Gastrocnemius medialis (tissue), 4 donors: ENCODE measurements at regions not wholly inside any gene's neighbourhood (a gene's known extent, or its start where the extent isn't known, plus 50 kb on each side); places are given as distances from the start of the nearest gene placed in this dataset.

ENCODE experiments used
- ATAC-seq, 2 donors: fragments of 150-250 bp; one replicate each; pipeline ENCODE4 v1.9.1; 2016
- DNase-seq, 2 donors: peaks; one replicate each; pipeline ENCODE4 v3.0.0-alpha.2; 2019
- H3K27ac ChIP-seq, 4 donors: fragments of 200-600 bp; sonication (generic); 1 replicate in 1 of 4; 2 replicates in 3 of 4; pipeline ENCODE4 v1.5.1; 2016 to 2018; ENCODE audit warnings: mild to moderate bottlenecking in 2 of 4, moderate library complexity in 1 of 4
- H3K27me3 ChIP-seq, 3 donors: fragments of 200-600 bp; sonication (generic) in 2 of 3; 1 replicate in 1 of 3; 2 replicates in 2 of 3; pipeline versions ENCODE4 v1.5.1 to v1.6.0; 2016 to 2019; ENCODE audit warnings: mild to moderate bottlenecking in 1 of 3, moderate library complexity in 1 of 3
- H3K36me3 ChIP-seq, 2 donors: fragments of 200-600 bp; sonication (generic) in 1 of 2; one replicate each; pipeline ENCODE4 v1.5.1; 2017 to 2018
- H3K4me1 ChIP-seq, 2 donors: fragments of 200-600 bp; sonication (generic) in 1 of 2; one replicate each; pipeline ENCODE4 v1.5.1; 2016 to 2017; ENCODE audit warnings: mild to moderate bottlenecking in 2 of 2
- H3K4me3 ChIP-seq, 4 donors: fragments of 200-600 bp; sonication (generic) in 3 of 4; 1 replicate in 1 of 4; 2 replicates in 3 of 4; pipeline ENCODE4 v1.5.1; 2016 to 2019; ENCODE audit warnings: mild to moderate bottlenecking in 2 of 4
- H3K9me3 ChIP-seq, 3 donors: fragments of 200-600 bp; sonication (generic) in 2 of 3; 1 replicate in 1 of 3; 2 replicates in 2 of 3; pipeline ENCODE4 v1.5.1; 2016 to 2019
- CTCF ChIP-seq, 5 experiments: fragments of 450-650 bp in 3 of 5; fragments of 200-600 bp in 2 of 5; sonication (generic) in 2 of 5; IDR thresholded peaks in 4 of 5; conservative IDR thresholded peaks in 1 of 5; 1 replicate in 4 of 5; 2 replicates in 1 of 5; pipeline ENCODE4 v1.5.1; 2016 to 2019; ENCODE audit warnings: antibody characterized with exemption in 5 of 5, mild to moderate bottlenecking in 3 of 5, moderate library complexity in 3 of 5
- POLR2A ChIP-seq, 2 donors: fragments of 450-650 bp; IDR thresholded peaks; one replicate each; pipeline ENCODE4 v1.6.1; 2017; ENCODE audit warnings: antibody characterized with exemption in 2 of 2, mild to moderate bottlenecking in 2 of 2, moderate library complexity in 2 of 2
- in situ Hi-C, 4 donors: fragments of 200-750 bp; cut with MboI; loops; one replicate each; pipeline versions ENCODE4 v1.15.0 to v1.8.0; 2017; ENCODE audit warnings: low sequenced_read_pairs in 4 of 4
- intact Hi-C: fragments of 100-400 bp; cut with DNase I; formaldehyde crosslinking; loops from one replicate; pipeline ENCODE4 v1.15.1; 2023; ENCODE audit warnings: low total_unique reads

GRCh38 chr13:80798576-80799133, 457.7 kb upstream of the SPRY2 start:
- in situ Hi-C loops = no loop called here
- no peak for ATAC-seq

DNA sequence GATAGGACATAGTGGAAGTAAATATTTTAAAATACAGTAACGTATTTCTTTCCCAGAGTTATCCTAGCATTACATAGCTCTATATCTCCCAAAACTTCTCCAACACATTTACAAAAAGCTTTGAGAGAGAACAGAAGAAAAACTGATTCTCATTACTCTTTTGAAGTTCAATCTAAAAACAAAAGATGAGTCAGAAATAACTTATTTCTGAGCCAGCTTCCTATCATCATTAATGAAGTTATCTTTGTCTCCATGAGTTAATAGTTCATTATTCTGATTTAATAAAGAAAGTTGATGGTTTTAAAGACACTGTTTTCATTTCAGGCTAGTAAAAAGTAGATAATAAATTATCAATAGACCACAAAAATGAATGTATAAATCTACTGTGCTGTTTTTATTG, 446.7 kb upstream of the SPRY2 start:
- no peaks in the 10 kb centered on the region for H3K36me3 ChIP-seq
- intact Hi-C loops (no loop called here), in situ Hi-C loops (no loop called here)
- no peaks in the 10 kb centered on the region for H3K4me1 ChIP-seq
- DNase-seq (no peak), ATAC-seq (no peak)
- TF ChIP-seq CTCF (IDR thresholded peaks at IDR 0.05 in 4 of 5, conservative IDR thresholded peaks at IDR 0.05 in 1 of 5) (no peak), POLR2A (IDR thresholded peaks at IDR 0.05) (no peak)
- no peak overlapping the region for H3K27ac ChIP-seq
- no peaks in the 10 kb centered on the region for H3K9me3 ChIP-seq
- H3K27me3 ChIP-seq = no peaks in the 10 kb centered on the region
- H3K4me3 ChIP-seq = no peak overlapping the region

More at GRCh38 chr13:80798576-80799133, 457.7 kb upstream of the SPRY2 start:
- TF ChIP-seq CTCF (IDR thresholded peaks at IDR 0.05 in 4 of 5, conservative IDR thresholded peaks at IDR 0.05 in 1 of 5) (no peak), POLR2A (IDR thresholded peaks at IDR 0.05) (no peak)
- intact Hi-C loops = no loop called here
- no peaks in the 10 kb centered on the region for H3K36me3 ChIP-seq
- no peaks in the 10 kb centered on the region for H3K4me1 ChIP-seq
- no peak for DNase-seq
- H3K27ac ChIP-seq = no peak overlapping the region
- no peak overlapping the region for H3K4me3 ChIP-seq
- H3K27me3 ChIP-seq = no peaks in the 10 kb centered on the region
- H3K9me3 ChIP-seq = no peaks in the 10 kb centered on the region

DNA sequence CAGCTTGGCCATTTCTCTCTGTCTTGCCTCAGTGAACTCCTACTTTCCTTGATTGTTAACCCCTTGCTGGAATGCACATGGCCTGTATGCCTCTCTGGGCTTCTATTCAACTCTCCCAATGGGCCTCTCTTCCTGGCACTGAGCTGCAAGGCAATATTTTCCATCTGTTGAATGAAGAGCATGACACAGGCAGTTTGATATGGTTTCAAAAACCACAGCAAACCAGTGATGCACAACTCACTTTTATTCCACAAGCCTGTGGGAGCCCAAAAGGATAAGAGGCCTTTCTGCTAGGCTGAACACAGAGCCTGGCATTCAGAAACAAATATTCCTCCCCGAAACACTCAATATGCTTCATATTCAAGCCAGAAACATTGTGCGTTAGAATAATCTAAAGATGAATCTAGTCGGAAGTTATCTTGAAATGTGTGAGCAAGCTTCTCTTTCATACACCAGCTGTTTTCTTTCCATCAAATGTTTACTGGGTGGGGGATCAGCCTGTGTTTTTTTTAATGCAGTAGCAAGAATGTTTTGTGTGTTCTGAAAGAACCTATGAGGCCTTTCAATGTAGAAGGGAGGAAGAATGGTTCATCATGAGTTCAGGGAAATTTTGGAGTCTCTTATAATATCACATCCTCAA, 443.1 kb upstream of the SPRY2 start:
- H3K27ac ChIP-seq = no peak overlapping the region
- DNase-seq (no peak), ATAC-seq (no peak)
- H3K27me3 ChIP-seq = no peaks in the 10 kb centered on the region
- intact Hi-C loops (no loop called here), in situ Hi-C loops (no loop called here)
- no peaks in the 10 kb centered on the region for H3K36me3 ChIP-seq
- H3K9me3 ChIP-seq = no peaks in the 10 kb centered on the region
- no peak for TF ChIP-seq CTCF (IDR thresholded peaks at IDR 0.05 in 4 of 5, conservative IDR thresholded peaks at IDR 0.05 in 1 of 5)
- TF ChIP-seq POLR2A (IDR thresholded peaks at IDR 0.05) = no peak
- no peak overlapping the region for H3K4me3 ChIP-seq
- H3K4me1 ChIP-seq = no peaks in the 10 kb centered on the region

DNA sequence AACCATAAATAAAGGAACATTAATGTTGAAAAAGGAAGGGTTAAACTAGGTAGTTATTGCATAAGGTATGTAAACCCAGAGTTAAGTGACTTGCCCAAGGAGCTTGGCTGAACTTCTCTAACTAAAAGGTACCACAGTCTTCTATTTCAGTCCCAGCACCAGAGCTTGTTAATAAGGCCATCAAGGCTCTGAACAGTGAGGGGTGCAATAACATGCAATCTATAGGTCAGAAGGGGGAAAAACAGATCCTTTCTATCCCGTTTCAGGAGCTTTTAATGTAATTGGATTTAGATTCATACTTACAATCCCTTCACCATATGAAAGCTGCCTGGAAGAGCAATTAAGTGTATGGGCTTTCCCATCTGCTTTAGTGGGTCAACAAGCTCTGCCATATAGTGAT, 441.5 kb upstream of the SPRY2 start:
- intact Hi-C loops (no loop called here), in situ Hi-C loops (no loop called here)
- H3K4me3 ChIP-seq = no peak overlapping the region
- DNase-seq (no peak), ATAC-seq (no peak)
- no peaks in the 10 kb centered on the region for H3K9me3 ChIP-seq
- H3K36me3 ChIP-seq = no peaks in the 10 kb centered on the region
- H3K27me3 ChIP-seq = no peaks in the 10 kb centered on the region
- TF ChIP-seq CTCF (IDR thresholded peaks at IDR 0.05 in 4 of 5, conservative IDR thresholded peaks at IDR 0.05 in 1 of 5) = no peak
- H3K4me1 ChIP-seq = no peaks in the 10 kb centered on the region
- H3K27ac ChIP-seq = no peak overlapping the region

DNA sequence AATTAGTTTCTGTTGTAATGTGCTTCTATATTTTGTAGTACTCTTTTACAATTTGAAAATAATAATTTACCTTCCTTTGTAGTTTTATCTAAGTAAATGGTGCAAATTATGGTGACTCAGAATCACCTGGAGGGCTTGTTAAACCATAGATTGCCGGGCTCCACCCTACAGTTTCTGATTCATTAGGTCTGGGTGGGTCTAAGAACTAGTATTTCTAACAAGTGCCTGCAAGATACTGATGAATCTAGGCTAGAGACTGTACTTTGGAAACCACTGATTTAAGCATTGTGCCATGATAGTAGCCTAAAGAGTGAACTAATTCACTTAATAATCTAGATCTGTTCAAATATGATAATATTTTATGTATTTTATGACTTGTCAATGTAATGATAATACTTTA, 437.4 kb upstream of the SPRY2 start:
- Histone ChIP-seq H3K27ac (no peak overlapping the region), H3K4me1 (no peaks in the 10 kb centered on the region), H3K4me3 (no peak overlapping the region), H3K9me3 (no peaks in the 10 kb centered on the region), H3K36me3 (no peaks in the 10 kb centered on the region), H3K27me3 (no peaks in the 10 kb centered on the region)
- intact Hi-C loops (no loop called here), in situ Hi-C loops (no loop called here)
- DNase-seq (no peak), ATAC-seq (no peak)
- no peak for TF ChIP-seq CTCF (IDR thresholded peaks at IDR 0.05 in 4 of 5, conservative IDR thresholded peaks at IDR 0.05 in 1 of 5)
- no peak for TF ChIP-seq POLR2A (IDR thresholded peaks at IDR 0.05)
